GM21619 (cell line): ENCODE measurements at regions not wholly inside any gene's neighbourhood (a gene's known extent, or its start where the extent isn't known, plus 50 kb on each side); places are given as distances from the start of the nearest gene placed in this dataset.
"Not testable (repeated sequence)": the region's sequence is repeated elsewhere in the genome, so short reads cannot be mapped to it uniquely, and the experiment has no call there.

Experiments used
- ATAC-seq: cut with Tn5 transposase; IDR thresholded peaks from one replicate; pipeline ENCODE4 v1.9.1; 2021; ENCODE audit not compliant: unreplicated experiment

DNA sequence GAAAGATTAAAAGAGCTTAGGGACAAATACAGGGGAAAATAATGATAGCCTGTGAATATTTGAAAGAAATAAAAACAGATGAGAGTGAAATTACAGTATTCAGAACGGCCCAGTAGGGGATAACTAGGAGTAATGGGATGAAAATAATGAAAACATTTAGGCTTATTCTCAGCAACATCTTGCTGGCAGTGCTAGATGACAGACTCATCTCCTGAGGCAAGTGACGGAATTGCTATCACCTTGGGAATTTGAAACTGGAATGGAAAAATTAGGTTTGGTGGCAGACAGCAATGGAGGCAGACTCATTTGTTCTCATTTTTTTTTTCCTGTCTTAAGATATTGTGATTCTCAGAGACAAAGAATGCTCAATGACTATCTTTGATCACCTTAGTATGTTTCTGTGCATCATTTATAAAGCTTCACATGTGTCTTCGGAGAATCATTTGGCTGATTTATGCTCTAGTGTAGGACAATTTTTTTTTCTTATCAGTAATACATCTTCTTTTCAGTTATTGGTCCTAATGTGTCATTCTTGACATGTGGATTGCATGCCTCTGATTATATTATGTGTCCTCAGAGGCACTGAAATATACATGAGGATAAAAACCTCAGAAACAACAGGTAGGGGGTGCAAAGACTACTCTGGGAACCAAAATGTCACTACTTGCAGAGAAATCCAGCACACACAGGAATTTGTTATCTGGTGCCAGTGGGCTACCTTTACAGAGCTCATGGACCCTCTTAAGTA lies 711.7 kb downstream of the EDEM1 start:
- ATAC-seq = no peak

- no peak for ATAC-seq
Measured at GRCh38 chr3:5917932-5918331, 730.4 kb downstream of the EDEM1 start.

DNA sequence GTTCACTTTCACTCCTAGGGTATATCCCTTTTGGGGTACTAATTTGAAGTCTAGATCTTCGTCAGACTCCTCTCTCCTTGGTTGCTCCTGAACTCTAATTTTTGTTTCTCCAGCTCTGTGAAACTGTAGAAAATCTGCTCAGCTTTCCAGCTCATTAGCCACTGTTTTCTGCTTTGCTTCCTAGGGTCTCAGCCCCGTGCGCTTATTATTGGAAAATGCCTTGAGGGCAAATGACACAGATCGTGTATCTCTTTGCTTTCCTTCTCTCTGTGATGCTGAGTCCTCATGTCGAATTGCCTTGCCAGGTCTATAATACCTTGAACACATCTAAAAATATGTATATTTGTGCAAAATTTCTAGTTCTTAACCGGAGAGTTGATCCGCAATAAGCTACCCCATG lies 731.1 kb downstream of the EDEM1 start:
- no peak for ATAC-seq

GRCh38 chr3:5929027-5929426 lies 741.5 kb downstream of the EDEM1 start:
- no peak for ATAC-seq

- ATAC-seq = not testable (repeated sequence)
Measured at GRCh38 chr3:5944061-5944460, 756.6 kb downstream of the EDEM1 start.

DNA sequence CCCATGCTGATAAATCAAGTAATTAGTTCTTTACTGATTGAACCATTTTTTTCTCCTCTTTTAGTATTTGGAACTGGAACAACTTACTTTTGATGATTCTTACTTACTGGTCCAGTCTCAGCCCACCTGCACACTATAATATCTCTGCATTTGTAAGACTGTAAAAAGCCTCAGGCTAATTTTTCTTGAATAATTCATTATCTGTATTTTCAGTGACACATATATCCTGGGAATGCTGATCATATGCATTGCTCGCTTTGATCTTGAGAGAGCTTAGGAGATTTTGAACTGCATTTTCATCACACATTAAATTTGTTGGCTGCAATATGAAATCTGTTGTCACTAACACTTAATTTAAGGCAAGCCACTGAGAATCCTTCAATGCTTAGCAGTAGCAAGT lies 760.6 kb downstream of the EDEM1 start:
- ATAC-seq = no peak

DNA sequence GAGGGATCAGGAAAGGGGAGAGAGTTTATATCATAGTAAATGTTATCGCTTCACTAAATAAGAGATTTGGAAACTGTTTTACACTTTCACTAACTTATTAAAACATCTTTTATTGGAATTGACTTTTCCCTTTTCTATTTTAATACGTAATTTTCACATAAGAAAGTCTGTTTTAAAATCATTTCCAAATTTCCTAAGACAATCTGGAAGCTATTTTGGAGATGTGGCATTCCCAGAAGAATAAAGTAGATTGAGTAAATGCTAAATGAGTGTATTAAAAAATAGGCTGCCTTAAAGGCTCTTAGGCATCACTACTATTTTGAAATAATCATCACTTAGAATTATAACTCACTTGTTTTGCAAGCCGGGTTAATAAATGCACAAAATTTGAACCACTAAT lies 763.5 kb downstream of the EDEM1 start:
- ATAC-seq = no peak

DNA sequence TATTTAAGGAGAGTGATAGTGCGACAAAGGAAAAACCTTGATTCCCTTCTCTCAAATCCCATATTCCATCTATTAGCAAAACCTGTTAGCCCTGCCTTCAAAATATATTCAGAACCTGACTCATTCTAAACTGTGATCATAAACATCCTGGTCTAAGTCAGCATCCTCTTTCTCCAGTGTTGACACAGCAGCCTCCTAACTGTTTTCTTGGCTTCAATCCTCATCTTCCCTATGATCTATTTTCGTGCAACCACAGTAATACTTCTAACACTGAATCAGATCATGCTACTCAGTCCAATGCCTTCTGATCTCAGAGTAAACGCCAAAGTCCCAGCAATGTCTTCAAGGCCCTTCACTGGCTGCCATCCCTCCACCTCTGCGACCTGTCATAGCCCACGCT lies 785.1 kb downstream of the EDEM1 start:
- no peak for ATAC-seq

DNA sequence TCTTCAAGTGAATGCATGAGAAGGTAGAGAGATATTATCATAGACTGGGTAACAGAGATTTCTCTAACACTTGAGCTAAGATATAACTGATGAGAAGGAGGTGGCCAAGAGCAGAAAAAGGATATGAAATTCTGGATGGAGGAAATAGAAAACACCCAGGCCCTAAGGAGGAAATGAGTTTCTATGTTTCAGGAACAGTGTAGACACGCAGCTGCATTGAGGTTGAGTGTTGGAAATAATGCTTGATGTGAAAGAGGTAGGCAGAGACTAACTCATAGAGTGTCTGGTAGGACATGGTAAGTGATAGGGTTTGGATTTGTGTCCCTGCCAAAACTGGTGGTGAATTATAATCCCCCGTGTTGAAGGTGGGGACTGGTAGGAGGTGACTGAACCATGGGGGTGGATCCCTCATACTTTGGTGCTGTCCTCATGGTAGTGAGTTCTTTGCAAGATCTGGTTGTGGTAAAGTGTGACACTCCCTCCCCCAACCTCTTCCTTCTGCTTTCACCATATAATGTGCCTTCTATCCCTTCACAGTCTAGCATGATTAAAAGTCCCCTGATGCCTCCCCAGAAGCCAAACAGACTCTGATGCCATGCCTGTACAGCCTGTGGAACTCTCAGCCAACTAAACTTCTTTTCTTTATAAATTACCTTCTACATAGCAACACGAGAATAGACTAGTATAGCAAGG lies 787.3 kb downstream of the EDEM1 start:
- no peak for ATAC-seq

DNA sequence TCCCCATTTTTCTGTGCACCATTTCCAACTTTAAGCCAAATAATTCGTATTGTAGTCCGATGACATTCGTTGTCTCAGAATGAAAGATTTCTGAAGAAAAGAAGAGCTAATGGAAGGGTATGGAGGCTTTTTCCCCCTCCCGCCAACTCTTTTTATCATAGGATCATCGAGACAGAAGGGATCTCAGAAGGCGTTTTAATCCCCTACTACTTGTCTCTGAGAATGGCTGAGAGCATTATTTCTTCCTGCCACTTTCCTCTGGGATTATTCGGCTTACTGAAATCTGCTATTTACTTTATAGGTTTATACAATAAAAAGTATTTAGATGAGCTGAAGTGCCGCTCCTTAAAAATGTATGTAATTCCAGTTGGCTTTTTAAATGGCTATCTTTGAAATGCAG lies 789.8 kb downstream of the EDEM1 start:
- ATAC-seq = no peak

DNA sequence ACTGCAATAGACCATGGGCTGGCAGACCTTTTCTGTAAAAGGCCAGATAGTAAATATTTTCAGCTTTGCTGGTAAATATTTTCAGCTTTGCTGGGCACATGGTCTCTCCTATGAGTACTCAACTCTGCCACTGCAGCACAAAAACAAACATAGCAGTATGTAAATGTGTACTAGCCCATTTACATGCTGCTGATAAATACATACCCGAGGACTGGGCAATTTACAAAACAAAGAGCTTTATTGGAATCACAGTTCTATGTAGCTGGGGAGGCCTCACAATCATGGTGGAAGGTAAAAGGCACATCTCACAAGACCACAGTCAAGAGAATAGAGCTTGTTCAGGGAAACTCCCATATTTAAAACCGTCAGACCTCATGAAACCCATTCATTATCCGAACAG lies 793.0 kb downstream of the EDEM1 start:
- ATAC-seq = no peak

GRCh38 chr3:5994651-5995050 lies 807.1 kb downstream of the EDEM1 start:
- ATAC-seq = no peak

DNA sequence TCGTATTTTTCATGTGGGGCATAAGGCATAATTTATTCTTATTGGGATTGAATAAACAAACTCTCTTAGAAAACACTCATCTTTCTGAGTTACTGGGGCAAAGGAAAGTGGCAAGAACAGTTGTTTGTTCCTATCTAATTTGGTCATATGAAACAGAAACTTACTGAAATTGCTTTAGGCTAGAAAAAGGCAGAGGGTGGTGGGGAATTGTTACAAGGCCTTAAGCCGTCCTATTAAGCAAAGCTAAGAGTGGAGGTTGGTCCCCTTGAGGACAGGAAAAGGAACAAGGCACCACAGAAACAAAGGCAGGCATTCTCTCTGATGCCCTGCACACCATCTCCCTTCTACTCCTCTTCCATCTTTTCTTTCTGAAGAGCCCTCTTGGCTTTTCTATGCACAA lies 830.9 kb downstream of the EDEM1 start:
- ATAC-seq = no peak

DNA sequence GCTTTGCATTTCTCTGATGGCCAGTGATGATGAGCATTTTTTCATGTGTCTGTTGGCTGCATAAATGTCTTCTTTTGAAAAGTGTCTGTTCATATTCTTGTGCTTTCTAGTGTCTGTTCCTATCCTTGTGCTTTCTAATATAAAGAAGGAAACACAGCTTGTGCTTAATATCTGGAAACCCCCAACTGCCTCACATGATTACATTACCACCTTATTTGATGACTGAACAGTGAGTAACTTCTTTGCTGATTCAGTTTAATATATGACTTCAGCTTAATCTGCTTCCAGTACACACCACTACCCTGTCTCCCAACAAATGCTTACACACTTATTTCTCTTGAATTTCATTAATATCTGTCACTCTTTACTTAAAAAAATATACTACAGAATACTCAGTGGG lies 835.1 kb downstream of the EDEM1 start:
- no peak for ATAC-seq

GRCh38 chr3:6025032-6025431 lies 835.9 kb upstream of the GRM7 start:
- no peak for ATAC-seq

DNA sequence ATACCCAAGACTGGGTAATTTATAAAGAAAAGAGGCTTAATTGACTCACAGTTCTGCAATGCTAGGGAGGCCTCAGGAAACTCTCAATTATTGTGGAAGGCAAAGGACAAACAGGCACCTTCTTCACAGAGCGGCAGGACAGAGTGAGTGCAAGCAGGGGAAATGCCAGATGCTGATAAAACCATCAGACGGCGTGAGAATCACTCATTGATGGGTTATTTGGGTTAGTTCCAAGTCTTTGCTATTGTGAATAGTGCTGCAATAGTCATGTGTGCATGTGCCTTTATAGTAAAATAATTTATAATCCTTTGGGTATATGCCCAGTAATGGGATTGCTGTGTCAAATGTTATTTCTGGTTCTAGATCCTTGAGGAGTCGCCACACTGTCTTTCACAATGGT lies 830.3 kb upstream of the GRM7 start:
- ATAC-seq = not testable (repeated sequence)

DNA sequence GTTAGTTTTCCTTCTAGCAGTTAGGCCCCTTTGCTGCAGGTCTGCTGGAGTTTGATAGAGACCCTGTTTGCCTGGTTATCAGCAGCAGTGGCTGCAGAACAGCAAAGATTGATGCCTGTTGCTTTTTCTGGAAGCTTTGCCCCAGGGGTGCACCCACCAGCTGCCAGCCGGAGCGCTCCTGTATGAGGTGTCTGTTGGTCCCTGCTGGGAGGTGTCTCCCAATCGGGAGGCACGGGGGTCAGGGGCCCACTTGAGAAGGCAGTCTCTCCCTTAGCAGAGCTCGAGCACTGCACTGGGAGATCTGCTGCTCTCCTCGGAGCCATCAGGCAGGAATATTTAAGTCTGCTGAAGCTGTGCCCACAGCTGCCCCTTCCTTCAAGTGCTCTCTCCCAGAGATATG lies 825.3 kb upstream of the GRM7 start:
- no peak for ATAC-seq

DNA sequence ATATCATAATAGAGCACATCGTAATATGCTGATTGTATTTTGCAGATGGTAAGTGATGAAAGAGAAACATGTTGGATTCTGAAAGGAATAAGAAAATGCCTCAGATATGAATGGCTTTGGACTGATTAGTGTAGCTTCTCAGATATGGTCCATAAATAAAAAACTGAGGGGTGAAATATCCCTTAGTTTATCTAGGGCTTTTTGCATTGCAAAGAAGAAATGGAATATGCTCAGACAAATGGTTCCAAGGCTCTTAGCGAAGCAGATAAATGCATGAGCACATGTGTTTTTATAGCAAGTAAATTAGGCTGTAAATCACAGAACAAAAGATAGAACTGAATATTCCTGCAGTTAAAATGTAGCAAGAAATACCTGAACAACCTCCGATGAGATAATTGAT lies 820.9 kb upstream of the GRM7 start:
- ATAC-seq = no peak

DNA sequence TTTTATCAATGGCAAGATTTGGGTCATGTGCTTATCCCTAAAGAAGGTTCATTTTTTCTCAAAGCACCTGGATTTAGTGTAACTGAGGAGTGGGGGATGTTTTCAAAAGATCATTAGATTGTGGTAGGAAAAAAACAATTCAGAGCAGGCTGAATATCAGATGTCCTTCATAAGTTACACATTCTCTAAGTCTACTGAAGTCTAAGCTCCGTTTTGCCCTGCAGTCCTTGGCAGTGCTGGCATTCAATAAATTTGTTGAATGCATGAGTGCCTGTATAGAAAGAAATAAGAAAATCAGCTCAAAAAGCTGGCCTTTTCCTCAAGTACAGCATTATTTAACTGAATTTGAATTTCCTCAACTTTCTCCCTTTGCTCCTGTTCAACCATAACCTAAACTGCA lies 819.0 kb upstream of the GRM7 start:
- ATAC-seq = no peak

DNA sequence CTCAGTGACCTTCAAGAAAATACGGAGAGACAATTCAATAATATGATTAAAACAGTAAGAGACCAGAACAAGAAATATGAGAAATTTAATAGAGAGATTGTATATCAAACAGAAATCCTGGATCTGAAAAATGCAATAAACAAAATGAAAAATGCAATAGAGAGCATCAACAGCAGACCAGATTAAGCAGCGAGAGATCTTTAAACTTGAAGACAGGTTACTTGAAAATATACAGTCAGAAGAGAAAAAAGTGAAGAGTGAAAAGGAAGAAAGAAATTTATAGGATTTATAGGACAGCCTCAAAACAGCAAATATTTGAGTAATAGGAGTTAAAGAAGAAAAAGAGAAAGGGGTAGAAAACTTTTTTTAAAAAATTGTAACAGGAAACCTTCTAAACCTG lies 813.9 kb upstream of the GRM7 start:
- ATAC-seq = no peak

DNA sequence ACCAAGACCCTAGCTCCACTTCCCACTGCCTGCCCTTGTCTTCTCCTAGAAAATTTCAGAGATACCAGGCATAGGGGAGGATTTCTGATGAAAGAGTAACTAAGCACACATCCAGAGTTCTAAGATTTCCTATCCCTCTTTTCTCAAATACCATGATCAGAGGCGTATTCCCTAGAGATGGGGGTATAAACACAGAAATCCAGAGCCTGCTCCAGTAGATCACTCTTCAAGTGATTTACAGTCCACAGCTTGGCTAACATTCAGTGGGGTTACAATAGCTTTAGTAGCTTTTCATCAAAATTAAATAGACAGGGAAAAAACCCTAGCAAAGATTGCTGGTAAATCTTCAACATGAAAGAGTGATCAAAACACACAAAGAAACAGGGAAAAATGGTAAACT lies 800.7 kb upstream of the GRM7 start:
- ATAC-seq = no peak

- no peak for ATAC-seq
Measured at GRCh38 chr3:6062261-6063187, 798.4 kb upstream of the GRM7 start.
